MM.1S (cell line): ENCODE measurements at regions not wholly inside any gene's neighbourhood (a gene's known extent, or its start where the extent isn't known, plus 50 kb on each side); places are given as distances from the start of the nearest gene placed in this dataset.

Experiments
- DNase-seq: peaks from one replicate; pipeline ENCODE4 v3.0.0-alpha.2; 2015
- H2AFZ ChIP-seq: fragments of 300-600 bp; sonication (generic); 2 replicates; pipeline ENCODE4 v1.6.0; 2016; ENCODE audit warnings: antibody characterized with exemption, low read length
- H3F3A ChIP-seq: fragments of 300-600 bp; sonication (generic); 2 replicates; pipeline ENCODE4 v1.6.1; 2016; ENCODE audit warnings: mild to moderate bottlenecking, antibody characterized with exemption, low read length, moderate library complexity, mixed read lengths; ENCODE audit not compliant: insufficient read depth
- H3K27ac ChIP-seq: fragments of 300-600 bp; sonication (generic); 2 replicates; pipeline ENCODE4 v1.5.1; 2016; ENCODE audit warnings: mild to moderate bottlenecking, low read length
- H3K27me3 ChIP-seq: fragments of 300-600 bp; sonication (generic); replicated peaks from 2 replicates; pipeline ENCODE4 v1.6.0; 2016; ENCODE audit warnings: low read length; ENCODE audit not compliant: insufficient read depth
- H3K36me3 ChIP-seq: fragments of 300-600 bp; sonication (generic); replicated peaks from 2 replicates; pipeline ENCODE4 v1.6.1; 2016; ENCODE audit warnings: mild to moderate bottlenecking, low read length, mixed read lengths; ENCODE audit not compliant: insufficient read depth
- H3K4me1 ChIP-seq: fragments of 300-600 bp; sonication (generic); 2 replicates; pipeline ENCODE4 v1.6.1; 2016; ENCODE audit warnings: low read length, mixed read lengths
- H3K4me2 ChIP-seq: fragments of 300-600 bp; sonication (generic); 2 replicates; pipeline ENCODE4 v1.6.0; 2016; ENCODE audit warnings: low read depth, low read length
- H3K4me3 ChIP-seq: fragments of 300-600 bp; sonication (generic); 2 replicates; pipeline ENCODE4 v1.5.1; 2016; ENCODE audit warnings: low read length, mixed read lengths
- H3K79me2 ChIP-seq: fragments of 300-600 bp; sonication (generic); 2 replicates; pipeline ENCODE4 v1.6.1; 2016; ENCODE audit warnings: mixed run types, low read length, mixed read lengths
- H3K9ac ChIP-seq: fragments of 300-600 bp; sonication (generic); 2 replicates; pipeline ENCODE4 v1.6.1; 2016; ENCODE audit warnings: low read length, mixed read lengths
- H3K9me2 ChIP-seq: fragments of 300-600 bp; sonication (generic); replicated peaks from 2 replicates; pipeline ENCODE4 v1.6.1; 2016; ENCODE audit warnings: mild to moderate bottlenecking, low read length, mixed read lengths; ENCODE audit not compliant: insufficient read depth
- H3K9me3 ChIP-seq: fragments of 300-600 bp; sonication (generic); replicated peaks from 2 replicates; pipeline ENCODE4 v1.6.1; 2016; ENCODE audit warnings: mild to moderate bottlenecking, low read length, mixed read lengths; ENCODE audit not compliant: insufficient read depth
- H4K20me1 ChIP-seq: fragments of 300-600 bp; sonication (generic); 2 replicates; pipeline ENCODE4 v1.6.1; 2016; ENCODE audit warnings: mild to moderate bottlenecking, low read length, moderate library complexity, mixed read lengths; ENCODE audit not compliant: insufficient read depth
- CTCF ChIP-seq: fragments of 300-600 bp; sonication (generic); IDR thresholded peaks from 2 replicates; pipeline ENCODE4 v1.5.1; 2016; ENCODE audit warnings: antibody characterized with exemption, low read length, mixed read lengths
- EZH2 ChIP-seq: fragments of 300-600 bp; sonication (generic); optimal IDR thresholded peaks from 2 replicates; pipeline ENCODE3; 2017; ENCODE audit warnings: low read depth, mild to moderate bottlenecking, antibody characterized with exemption, low read length, mixed read lengths
- EZH2phosphoT487 ChIP-seq: fragments of 300-600 bp; sonication (generic); IDR thresholded peaks from 2 replicates; pipeline ENCODE4 v1.6.1; 2018; ENCODE audit warnings: antibody characterized with exemption, low read length

DNA sequence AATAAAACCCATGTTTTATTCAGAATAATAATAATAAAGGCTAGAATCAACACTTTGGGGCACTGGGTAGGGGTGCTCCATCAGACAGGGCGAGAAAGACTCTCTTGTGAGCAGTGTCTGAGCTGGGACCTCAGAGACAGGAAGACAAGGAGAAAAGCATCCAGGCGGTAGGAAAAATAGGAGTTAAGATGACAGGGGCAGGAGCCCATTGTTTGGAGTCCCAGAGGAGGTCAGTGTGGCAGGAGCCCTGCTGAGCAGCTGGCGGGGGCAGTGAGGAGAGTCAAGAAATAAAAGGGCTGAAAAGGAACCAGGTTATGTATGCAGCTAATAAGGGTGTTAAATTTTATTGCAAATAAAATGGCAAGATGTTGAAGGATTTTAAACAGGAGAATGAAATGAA, 457.4 kb downstream of the FBXO15 start:
- Histone ChIP-seq H3K4me2 (no peak overlapping the region), H3K9me2 (no peaks in the 10 kb centered on the region), H3K27me3 (no peaks in the 10 kb centered on the region), H3F3A (no peaks in the 10 kb centered on the region), H3K27ac (no peak overlapping the region), H4K20me1 (no peaks in the 10 kb centered on the region), H3K36me3 (no peaks in the 10 kb centered on the region), H3K4me1 (no peaks in the 10 kb centered on the region), H3K79me2 (no peaks in the 10 kb centered on the region), H3K4me3 (no peak overlapping the region), H3K9me3 (no peaks in the 10 kb centered on the region), H3K9ac (no peak overlapping the region), H2AFZ (no peak overlapping the region)
- no peak for DNase-seq
- TF ChIP-seq EZH2phosphoT487 (no peak), EZH2 (no peak), CTCF (no peak)

- Histone ChIP-seq H3K4me2 (no peak overlapping the region), H3K4me3 (no peak overlapping the region), H3K9me3 (no peaks in the 10 kb centered on the region), H3K9me2 (no peaks in the 10 kb centered on the region), H3K4me1 (peaks cover 5% of the 10 kb centered on the region), H3K27ac (no peak overlapping the region), H3K79me2 (no peaks in the 10 kb centered on the region), H3F3A (no peaks in the 10 kb centered on the region), H3K9ac (no peak overlapping the region), H3K27me3 (no peaks in the 10 kb centered on the region), H4K20me1 (no peaks in the 10 kb centered on the region), H2AFZ (no peak overlapping the region), H3K36me3 (no peaks in the 10 kb centered on the region)
- no peak for TF ChIP-seq CTCF
- TF ChIP-seq EZH2phosphoT487, result no peak
- no peak for TF ChIP-seq EZH2
- DNase-seq, result no peak
Measured at GRCh38 chr18:73688851-73689711, 458.6 kb downstream of the FBXO15 start.

DNA sequence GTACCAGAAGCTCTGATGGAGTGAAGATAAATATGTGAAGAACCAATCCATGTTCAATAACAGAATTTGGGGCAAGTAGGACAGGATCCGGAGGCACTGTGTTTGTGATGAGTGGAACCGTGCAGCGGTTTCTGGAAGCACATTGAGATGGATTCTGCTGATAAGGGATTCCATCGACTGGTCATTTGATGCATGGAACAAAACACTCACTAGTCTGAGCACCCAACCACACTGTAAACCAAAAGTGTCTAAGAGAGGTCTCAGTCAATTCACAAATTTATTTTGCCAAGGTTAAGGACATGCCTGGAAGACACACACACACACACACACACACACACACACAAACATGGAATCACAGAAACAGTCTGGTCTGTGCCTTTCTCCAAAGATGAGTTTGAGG, 459.5 kb downstream of the FBXO15 start:
- no peak overlapping the region for H3K9ac ChIP-seq
- no peaks in the 10 kb centered on the region for H4K20me1 ChIP-seq
- no peak for DNase-seq
- H3K27me3 ChIP-seq, result no peaks in the 10 kb centered on the region
- no peak overlapping the region for H3K4me3 ChIP-seq
- H3K36me3 ChIP-seq, result no peaks in the 10 kb centered on the region
- no peaks in the 10 kb centered on the region for H3K79me2 ChIP-seq
- no peak for TF ChIP-seq EZH2phosphoT487
- no peak for TF ChIP-seq CTCF
- no peak for TF ChIP-seq EZH2
- no peaks in the 10 kb centered on the region for H3K9me3 ChIP-seq
- no peak overlapping the region for H3K27ac ChIP-seq
- H3K4me2 ChIP-seq, result no peak overlapping the region
- peaks cover 13% of the 10 kb centered on the region for H3K4me1 ChIP-seq
- 0 out of 2 replicates have a peak, but pooled peaks cover 6% of the 10 kb centered on the region for H3F3A ChIP-seq
- no peak overlapping the region for H2AFZ ChIP-seq
- no peaks in the 10 kb centered on the region for H3K9me2 ChIP-seq
